Stimulated activated CD4-positive, alpha-beta T cell treated with anti-CD3 and anti-CD28 coated beads, Interleukin-2, amount 100 ng/mL, for 4 hours (primary cell): ENCODE measurements at regions not wholly inside any gene's neighbourhood (a gene's known extent, or its start where the extent isn't known, plus 50 kb on each side); places are given as distances from the start of the nearest gene placed in this dataset.

Source experiments
- DNase-seq: peaks from one replicate; pipeline ENCODE4 v3.0.0-alpha.2; 2020; ENCODE audit warnings: low read depth

DNA sequence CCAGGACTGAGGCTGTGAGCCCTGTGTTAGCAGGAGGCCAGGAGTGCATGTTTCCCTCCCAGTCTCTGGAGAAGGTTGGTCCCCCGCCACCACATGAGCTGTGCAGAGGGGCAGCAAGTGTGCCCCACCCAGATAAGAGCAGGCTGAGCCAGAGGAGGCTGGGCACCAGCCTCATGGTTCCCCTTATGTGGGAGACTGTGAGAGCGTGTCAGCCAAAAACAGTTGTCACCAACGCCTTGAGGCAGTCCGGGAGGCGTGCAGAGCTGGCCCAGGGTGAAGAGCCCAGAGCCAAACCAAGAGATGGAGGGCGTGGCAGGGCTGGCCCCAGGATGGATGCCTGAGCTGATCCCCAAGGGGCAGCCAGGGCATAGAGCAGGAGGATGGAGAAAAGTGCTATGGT lies 128.7 kb upstream of the GLI2 start:
- DNase-seq, result no peak

DNA sequence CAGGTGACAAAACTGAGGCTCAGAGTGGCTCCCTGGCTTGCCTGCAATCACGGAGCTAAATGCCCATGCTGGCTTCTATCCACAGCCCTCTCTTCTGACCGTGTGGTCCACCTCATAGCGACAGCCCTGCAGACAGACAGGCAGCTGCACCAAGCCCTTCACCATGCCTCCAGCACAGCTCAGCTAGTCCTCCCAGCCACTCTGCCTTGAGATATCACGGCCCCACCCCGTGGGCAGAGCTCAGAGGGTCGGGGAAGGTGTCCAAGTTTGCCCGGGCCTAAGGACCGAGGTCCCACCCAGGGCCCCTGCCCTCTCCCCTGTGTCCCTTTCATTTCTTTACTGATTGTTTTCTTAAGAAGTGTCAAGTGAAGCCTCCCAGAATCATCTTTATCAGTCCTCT lies 128.2 kb upstream of the GLI2 start:
- no peak for DNase-seq

DNA sequence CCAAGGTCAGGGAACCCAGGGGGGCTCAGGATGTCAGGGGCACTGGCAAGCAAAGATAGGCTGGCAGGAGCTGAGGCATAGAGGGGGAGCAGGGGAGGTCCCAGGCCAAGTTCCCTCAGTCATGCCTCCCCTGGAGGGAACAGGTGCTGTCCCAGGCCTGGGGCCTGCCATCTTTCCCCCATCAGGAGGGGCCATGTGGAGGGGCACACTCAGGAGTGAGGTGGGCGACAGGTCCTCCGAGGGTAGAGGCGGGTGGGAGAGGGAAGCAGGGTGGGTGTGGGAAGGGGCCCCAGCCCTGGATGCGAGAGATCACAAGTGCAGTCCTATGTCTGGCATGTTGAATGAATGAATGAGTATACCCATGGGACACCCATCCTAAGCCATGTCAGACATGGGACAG lies 127.7 kb upstream of the GLI2 start:
- DNase-seq, result no peak

DNA sequence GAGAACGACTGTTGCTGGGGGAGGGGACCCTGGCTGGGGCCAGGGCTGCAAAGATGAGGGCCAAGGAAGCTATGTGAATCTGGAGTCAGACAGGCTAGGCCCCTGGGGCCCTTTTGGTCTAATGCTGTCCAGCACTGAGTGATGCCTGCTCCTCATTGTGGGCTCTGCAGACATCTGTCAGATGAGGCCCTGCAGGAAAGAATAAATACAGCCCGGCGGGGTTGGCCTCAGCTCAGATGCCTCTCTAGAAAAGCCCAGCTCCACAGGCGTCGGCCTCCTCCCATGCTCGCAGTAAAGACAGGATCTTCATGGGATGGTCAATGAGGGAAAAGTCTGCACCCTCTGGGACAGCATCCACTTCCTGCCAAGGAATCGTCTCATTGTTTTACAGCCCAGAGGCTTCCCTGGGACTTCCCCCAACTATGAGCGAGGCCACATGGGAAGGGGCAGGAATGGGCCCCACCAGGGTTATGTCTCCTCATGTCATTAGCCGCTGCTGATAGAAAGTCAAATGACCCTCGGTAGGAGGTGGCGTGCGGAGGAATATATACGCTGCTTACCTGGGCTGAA lies 125.8 kb upstream of the GLI2 start:
- DNase-seq, result no peak

DNA sequence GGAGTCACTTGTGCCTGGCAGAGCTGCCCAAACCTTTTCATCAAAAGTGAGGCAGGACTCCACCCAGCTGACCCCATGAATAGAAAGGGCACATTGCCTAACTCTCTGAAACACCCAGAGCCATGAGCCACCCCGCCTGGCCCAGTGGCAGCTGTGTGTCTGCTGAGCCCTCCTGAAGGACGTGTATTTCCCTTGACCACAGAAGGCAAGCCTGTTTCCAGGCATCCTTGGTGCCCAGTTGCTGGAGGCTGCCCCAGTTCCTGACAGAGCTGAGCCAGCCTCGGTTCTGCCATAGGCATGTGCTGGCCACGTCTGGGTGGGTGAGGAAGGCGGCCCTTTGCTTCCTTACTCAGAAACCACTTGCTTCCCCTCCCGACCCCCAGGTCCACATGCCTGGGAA lies 124.7 kb upstream of the GLI2 start:
- no peak for DNase-seq

DNA sequence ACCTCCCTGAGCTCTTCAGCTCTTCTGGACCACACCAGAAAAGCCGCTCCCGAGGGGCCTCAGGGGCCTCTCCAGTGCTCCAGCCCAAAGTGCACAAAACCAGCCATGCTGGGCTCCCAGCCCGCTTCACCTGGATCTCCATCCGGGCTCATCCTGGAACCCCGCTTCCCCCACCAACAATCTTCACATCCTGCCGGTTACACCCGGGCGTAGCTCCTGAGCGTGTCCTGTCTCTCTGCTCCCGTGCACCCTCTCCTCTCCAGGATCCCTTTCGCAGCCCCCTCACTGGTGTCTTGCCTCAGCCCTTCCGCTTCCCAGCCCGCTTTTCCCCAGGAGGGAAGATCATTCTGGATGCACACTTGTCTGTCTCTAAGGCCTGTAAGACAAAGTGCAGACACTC lies 123.7 kb upstream of the GLI2 start:
- DNase-seq, result no peak

DNA sequence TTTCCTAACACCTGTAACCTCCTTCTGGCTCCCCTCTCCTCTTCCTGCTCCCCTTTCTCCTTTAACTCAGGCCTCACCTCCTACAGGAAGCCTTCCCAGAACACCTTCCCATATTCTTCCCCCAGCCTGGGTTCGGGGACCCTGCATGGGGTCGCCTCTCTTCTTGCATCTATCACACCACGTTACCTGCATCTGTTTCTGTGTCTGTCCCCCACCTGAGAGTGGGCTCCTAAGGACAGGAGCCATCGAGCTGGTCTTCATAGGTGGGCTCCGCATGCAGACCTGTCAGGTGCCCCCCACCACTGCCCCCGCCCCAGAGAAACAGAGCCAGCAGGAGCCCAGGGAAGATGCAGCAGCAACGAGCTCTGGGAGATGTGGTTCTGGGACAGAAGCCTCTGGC lies 123.2 kb upstream of the GLI2 start:
- no peak for DNase-seq

DNA sequence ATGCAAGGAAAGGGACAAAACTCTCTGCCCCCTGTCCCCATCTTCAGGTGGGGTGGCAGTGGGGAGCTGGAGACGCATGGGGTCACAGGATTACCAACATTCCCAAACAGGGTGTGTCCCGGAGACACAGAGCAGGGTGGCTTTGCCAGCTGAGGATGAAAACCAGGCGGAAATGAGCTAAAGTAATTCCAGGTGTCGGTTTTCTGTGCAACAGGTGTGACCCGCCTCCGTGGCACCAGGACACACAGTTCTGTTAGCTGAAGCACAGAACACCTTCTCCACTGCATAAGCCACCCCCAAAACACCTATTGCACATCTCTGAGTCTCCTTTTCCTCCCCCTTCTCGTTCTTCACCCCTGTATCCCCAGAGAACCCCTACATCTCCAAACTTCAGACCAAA lies 122.7 kb upstream of the GLI2 start:
- no peak for DNase-seq

DNA sequence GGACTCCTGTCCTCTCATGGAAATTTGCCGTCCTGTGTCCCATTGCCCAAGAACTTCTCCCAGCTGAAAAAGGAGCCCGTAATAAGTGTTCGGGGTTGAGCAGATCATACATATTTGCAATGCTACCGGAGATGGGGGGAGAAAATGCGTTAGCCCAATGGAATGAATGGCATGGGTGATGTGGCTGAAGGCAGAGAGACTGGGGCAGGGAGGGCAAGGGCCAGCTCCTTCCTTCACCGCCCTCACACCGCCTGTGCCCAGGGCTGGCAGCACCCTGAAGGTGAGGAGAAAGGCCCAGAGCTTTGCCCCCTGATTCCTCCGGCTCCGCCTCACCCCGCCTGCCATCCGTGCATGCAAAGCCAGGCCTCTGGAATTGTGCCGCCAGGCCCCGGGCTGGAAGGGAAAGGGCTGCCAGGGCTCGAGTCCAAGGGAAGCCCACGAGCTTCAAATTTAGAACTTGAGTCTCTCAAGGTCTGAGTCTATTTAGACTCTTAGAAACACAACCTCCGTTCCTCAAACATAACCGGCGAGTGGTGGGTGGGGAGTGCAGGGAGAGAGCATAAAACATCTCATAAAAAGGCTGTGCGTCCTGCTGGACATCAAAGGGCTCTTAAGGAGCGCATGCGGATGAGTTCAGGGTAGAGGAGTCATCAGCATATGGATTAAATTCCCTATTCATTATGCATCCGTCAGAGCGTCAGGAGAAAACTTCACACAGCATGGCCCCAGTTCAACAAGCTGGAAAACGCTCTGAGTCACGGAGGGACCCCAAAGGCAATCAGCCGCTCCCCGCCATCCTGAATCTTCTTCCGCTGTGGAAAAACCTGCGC lies 121.7 kb upstream of the GLI2 start:
- DNase-seq, result no peak

DNA sequence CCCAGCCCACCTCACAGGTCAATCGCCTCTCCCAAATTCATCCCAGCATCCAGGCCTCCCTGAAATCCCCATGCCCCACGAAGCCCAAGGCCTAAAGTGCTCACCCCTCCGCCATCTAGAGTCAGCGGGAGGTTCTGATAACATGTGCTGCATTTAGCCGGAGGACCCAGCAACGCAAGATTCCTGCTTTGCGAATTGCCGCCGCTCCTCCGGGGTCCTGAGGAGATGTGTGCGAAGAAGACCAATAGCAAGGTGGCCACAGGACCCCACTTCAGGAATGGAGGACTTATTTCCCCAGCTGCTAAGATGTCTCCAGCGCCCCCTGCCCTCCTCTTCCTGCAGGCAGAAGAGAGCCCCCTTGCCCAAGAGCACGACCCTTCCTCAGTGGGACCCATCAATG lies 120.8 kb upstream of the GLI2 start:
- no peak for DNase-seq

DNA sequence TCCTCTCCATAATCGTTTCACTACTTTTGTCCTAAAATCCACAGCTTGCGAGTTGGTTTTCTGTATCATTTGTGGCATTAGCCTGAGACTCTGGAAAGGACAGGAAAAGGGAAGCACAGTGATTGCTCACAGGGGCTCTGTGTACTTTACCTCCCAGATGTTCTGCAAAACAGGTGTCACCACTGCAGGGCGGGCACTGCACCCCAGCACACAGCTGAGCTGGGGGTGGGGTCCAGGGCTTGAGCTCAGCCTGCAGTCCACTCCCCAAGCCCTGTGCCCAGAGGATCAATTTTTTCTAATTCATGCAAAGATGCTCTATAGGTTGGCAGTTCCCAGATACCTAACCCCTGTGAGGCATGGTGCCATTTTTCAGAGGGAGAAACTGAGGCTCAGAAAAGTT lies 119.4 kb upstream of the GLI2 start:
- no peak for DNase-seq

DNA sequence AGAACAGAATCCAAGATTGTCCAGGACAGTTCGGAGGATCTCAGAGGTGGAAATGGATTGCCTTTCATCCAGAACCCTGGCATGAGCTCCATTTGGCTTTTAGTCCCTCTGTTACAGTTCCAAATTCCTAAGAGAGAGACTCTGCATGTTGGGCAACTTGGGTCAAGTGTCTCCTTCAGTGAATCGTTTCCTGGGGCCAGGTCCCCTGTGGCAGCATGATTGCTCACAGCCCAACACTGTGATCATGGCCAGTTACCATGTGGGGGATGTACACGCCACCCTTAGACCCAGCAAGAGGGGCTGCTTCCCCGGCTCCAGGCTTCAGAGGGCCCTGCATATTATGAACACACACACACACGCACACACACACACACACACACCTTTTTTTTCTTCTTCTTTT lies 118.6 kb upstream of the GLI2 start:
- DNase-seq, result no peak

DNA sequence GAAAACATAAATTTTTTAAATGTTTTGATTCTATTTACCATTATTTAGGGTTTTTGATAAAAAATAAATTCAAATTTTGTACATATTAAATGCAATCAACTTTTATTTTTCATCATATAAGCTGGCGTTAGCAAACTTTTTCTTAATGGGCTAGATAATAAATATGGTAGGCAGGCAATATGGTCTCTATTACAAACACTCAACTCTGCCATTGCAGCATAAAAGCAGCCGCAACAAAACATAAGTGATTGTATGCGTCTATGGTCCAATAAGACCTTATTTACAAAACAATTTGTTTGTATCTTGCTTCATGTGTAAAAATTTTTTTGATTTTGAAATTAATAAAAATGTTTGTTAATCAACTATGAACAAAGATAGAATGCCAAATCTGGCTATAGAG lies 116.8 kb upstream of the GLI2 start:
- no peak for DNase-seq

DNA sequence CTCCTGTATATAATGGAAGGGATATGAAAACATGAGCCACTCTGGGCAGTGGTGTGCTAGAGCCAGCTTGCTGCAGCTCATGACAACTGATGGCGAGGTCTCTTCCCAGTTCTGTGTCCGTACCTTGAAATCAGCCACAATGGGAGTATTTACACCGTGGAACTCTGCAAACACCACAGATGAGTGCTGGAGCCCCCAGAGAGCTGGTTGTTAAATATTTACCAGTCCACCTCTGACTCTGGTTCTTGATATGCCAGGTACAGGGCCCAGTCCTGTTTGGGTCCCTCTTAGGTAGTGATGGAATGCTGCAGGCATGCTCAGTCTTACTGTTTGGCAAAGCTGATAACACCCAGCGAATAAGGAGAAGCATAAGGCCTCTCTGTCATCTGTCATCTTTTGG lies 116.1 kb upstream of the GLI2 start:
- DNase-seq, result no peak

DNA sequence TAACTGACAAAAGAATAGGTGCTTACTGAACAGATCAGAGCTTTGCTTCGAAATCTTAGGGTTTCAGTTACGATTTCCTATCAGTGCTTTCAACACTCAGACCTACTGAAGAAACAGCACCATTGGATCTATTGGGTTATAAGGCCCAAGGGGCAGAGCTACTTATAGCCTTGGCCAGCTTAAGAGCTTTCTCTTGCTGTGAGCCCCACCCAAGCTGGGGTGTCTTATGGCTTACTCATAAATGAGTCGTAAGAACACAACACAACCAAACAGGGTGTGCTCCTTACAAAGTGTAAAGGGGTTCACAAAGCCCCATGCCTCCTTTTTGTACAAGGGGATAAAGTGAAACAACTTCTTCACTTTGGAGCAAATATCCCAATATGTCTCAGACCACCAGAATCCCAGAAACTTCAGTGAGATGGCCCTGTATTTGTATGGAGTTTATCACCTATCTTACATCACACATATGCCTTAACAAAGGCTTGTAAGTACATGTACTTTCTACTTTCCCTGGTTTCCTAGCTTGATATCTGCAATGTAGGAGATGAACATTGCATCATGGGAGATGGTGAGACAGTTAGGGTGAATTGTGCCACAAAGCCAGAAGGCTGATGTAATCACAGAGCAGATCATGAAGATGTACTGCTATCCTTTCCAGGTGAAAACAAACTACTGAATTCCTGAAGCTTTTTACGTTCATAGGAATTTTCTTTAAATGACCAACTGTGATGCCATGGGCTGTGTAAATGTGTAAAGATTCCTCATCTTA lies 115.5 kb upstream of the GLI2 start:
- no peak for DNase-seq

DNA sequence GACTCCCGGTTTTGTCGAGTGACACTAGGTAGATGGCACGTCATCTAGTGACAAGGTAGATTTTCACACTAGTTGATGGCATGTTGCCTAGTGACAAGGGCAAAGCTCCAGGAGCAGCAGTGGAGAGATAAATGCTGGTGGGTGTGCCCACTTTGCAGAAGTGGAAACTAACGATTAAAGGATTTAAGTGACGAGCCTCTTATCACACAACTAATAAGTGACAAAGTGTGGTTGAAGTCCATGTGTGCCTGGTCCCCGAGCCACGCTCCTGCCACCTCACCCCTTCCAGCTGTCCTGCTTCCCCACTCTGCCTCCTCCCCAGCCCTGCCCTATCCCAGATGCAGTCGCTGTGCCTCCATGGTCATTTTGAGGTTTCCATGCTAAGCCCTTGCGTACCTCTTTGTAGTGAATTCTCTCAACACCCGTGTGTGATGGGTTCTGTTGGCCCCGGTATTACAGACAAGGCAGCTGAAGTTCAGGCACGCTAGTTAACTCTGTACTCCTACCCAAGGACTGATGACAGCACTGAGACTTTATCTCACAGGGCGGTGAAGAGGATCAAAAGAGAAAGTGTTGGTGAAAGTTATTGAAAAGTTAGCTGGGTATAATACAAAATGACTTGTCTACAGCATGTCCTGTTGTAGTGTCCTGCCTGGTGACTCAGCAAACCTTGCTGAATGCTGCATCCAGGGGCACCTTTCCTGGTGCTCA lies 113.4 kb upstream of the GLI2 start:
- no peak for DNase-seq

DNA sequence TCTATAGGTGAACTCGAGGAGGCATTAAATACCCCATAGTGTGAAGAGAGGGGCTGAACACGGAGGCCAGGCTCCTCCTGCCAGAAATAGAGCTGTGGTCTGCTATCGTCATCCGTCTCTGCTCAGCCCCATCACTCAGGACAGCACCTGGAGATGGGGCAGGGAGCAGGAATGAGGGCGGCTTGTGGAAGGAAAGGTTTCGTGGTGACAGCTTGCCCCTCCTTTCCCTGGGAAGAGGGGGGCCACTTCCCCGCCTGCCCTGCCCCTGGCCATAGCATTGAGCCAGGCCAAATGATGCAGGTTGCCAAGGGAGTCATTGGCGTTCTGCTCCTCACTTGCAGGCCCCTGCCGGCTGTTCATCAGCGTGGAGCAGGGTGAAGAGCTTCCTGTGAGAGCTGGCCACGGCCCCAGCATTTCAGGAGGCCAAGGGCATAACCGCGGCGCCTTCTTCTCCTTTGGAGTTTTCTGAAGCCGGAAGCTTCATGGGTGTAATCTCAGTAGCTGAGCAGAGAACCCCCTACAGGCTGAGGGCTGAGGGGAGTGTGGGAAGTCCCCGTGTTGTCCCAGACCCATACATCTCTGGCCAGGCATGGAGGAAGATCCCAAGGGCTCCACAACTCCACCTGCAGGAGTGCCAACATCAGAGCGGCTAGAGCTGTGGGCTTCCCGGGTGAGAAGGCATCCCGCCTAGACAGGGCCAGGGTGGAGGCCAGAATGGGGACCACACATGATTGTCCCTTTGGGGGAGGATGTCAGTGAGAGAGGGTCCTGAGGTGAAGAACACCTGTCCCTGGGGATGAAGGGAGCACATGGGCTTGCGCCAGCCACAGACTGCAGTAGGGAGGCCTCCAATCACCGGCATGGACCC lies 112.5 kb upstream of the GLI2 start:
- DNase-seq, result no peak

DNA sequence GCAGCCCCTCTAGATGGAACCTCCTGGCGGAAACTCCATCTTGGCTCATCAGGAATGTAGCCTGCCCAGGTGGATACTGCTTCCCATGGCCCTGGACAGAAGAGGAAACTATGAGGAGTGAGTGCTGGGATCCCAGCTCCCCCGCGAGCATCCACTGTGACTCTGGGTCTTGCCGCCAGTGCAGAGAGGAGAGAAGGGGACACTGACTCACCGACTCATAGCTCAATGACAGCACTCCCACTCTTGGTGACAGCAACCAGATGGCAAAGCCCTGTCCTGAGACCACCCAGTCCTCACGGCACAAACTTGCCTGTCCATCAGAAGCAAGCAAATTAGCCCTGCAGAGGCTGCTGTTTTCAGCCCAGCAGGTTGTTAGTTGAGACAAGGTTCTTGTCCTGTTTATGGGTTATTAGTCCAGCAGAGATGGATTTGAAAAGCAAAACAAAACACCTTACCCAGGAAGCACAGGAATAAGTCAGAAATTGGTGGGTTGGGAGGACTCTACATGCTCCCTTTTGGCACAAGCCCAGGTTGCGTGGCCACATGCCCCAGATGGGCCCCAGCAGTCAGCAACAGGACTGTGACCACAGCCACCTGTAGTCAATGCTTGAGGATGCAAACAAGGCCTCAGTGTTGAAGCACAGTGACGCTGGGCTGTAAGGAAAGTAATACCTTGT lies 111.5 kb upstream of the GLI2 start:
- no peak for DNase-seq

DNA sequence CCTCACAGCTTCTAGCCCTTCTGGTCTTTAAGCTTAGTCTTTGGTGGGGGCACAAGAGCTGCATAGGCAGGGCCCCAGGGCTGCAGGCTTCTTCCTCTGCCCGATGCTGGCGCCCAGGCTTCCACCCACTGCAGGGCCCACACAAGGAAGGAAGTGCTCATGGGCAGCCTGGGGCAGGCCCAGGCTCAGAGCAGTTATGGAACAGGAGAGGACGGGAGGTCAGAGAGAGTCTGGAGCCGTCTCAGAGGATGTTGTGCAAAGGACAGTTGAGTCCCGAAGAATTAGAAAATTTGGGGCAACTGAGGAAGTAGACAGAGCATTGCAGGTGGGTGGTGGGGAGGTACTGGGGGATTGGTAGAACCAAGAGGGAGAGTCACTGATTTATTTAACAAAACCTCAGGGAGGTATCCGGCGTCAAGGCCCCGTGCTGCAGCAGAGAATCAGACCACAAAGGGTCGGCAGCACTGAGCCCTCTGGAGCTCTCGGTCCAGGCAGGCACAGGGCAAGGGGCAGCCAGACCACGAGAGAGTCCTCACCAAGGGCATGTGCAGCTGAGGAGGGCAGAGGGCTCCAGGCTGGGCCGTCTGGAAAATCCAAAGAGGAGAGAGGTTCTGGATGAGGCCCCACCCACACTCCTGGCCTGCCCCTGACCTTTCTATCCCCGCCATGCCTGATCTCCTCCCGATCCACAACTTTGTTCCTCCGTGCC lies 110.8 kb upstream of the GLI2 start:
- no peak for DNase-seq

DNA sequence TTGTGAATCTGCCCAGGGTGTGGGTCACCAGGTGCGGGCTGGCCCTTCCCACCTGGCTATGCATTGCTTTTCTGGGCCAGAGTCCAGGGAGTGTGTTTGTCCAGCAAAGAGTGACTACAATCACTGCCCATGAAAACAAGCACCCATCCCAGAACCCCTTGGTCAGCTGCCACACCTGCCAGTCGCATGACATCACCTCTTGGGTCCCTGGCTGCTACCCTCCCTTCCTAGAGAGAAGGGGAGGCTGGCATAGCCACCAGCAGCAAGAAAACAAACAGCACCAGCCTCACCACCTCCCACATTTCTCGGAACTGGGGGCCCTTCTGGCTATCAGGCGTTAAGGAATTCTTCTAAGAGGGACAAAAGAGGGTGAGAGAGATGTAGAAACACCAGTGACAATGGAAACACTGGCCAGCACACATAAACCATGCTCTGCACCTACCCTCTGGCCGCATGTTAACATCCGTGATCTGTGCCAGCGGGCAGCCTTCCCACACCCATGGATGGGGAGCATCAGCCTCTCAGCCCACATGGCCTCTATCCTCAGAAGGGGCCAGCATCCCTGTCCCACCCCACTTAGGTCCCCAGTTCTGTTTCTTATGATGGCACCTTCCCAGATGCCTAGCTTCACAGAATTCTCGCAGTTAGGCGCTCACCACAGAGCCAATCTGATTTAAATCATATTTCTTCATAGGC lies 109.7 kb upstream of the GLI2 start:
- no peak for DNase-seq
